Neural cell (in vitro differentiated cells): ENCODE measurements at regions not wholly inside any gene's neighbourhood (a gene's known extent, or its start where the extent isn't known, plus 50 kb on each side); places are given as distances from the start of the nearest gene placed in this dataset.

Source experiments
- CTCF ChIP-seq: fragments of 450-650 bp; IDR thresholded peaks from 2 replicates; pipeline ENCODE4 v1.5.1; 2014; ENCODE audit warnings: antibody characterized with exemption, mild to moderate bottlenecking, moderate library complexity; ENCODE audit not compliant: poor library complexity, severe bottlenecking
- EZH2 ChIP-seq: fragments of 200-600, 300-800 bp; shearing (Covaris generic), sonication (generic); IDR thresholded peaks from 2 replicates; pipeline ENCODE4 v1.6.1; 2014; ENCODE audit warnings: antibody characterized with exemption, low read length, borderline replicate concordance, mild to moderate bottlenecking; ENCODE audit not compliant: insufficient read depth, poor library complexity, severe bottlenecking
- POLR2AphosphoS5 ChIP-seq: IDR thresholded peaks from 2 replicates; pipeline ENCODE4 v1.6.1; 2012

- TF ChIP-seq CTCF: no peak
- TF ChIP-seq EZH2: no peak
- no peak for TF ChIP-seq POLR2AphosphoS5
Observed at GRCh38 chr5:125725691-125726090, 697.5 kb upstream of the GRAMD2B start.
